Hematopoietic multipotent progenitor cell treated with erythropoietin and hydrocortisone succinate and interleukin-3 and kit ligand, for 15 days (in vitro differentiated cells): ENCODE measurements at regions not wholly inside any gene's neighbourhood (a gene's known extent, or its start where the extent isn't known, plus 50 kb on each side); places are given as distances from the start of the nearest gene placed in this dataset.

Source experiments
- DNase-seq: peaks from one replicate; pipeline ENCODE4 v3.0.0-alpha.2; 2015; ENCODE audit warnings: low spot score

GRCh38 chrX:40182615-40183014 lies 84.9 kb upstream of the BCOR start:
- DNase-seq: no peak

GRCh38 chrX:40182095-40182494 lies 84.3 kb upstream of the BCOR start:
- no peak for DNase-seq

GRCh38 chrX:40179283-40179682 lies 81.5 kb upstream of the BCOR start:
- no peak for DNase-seq

- no peak for DNase-seq
Observed at GRCh38 chrX:40177942-40178715, 80.4 kb upstream of the BCOR start.

GRCh38 chrX:40177489-40177888 lies 79.7 kb upstream of the BCOR start:
- DNase-seq: no peak

GRCh38 chrX:40177117-40177430 lies 79.3 kb upstream of the BCOR start:
- DNase-seq: no peak

- peak; percentile 33 for DNase-seq
Observed at GRCh38 chrX:40176351-40177116, 78.8 kb upstream of the BCOR start.

GRCh38 chrX:40175511-40176350 lies 78.0 kb upstream of the BCOR start:
- peak; percentile 61 for DNase-seq

GRCh38 chrX:40174854-40175510 lies 77.2 kb upstream of the BCOR start:
- no peak for DNase-seq

GRCh38 chrX:40174001-40174853 lies 76.5 kb upstream of the BCOR start:
- no peak for DNase-seq

GRCh38 chrX:40173143-40174000 lies 75.6 kb upstream of the BCOR start:
- no peak for DNase-seq

GRCh38 chrX:40172401-40173142 lies 74.8 kb upstream of the BCOR start:
- DNase-seq: peak; percentile 55

- no peak for DNase-seq
Observed at GRCh38 chrX:40171513-40172400, 74.0 kb upstream of the BCOR start.

- no peak for DNase-seq
Observed at GRCh38 chrX:40170830-40171512, 73.2 kb upstream of the BCOR start.

- DNase-seq: peak; percentile 53
Observed at GRCh38 chrX:40169193-40170101, 71.7 kb upstream of the BCOR start.

- DNase-seq: no peak
Observed at GRCh38 chrX:40168480-40169011, 70.8 kb upstream of the BCOR start.
